ENCODE measurements at regions not wholly inside any gene's neighbourhood (a gene's known extent, or its start where the extent isn't known, plus 50 kb on each side); places are given as distances from the start of the nearest gene placed in this dataset.

GRCh38 chr5:171667341-171668096, 118.1 kb upstream of the SMIM23 start:
- TF ChIP-seq, protein P1, sequence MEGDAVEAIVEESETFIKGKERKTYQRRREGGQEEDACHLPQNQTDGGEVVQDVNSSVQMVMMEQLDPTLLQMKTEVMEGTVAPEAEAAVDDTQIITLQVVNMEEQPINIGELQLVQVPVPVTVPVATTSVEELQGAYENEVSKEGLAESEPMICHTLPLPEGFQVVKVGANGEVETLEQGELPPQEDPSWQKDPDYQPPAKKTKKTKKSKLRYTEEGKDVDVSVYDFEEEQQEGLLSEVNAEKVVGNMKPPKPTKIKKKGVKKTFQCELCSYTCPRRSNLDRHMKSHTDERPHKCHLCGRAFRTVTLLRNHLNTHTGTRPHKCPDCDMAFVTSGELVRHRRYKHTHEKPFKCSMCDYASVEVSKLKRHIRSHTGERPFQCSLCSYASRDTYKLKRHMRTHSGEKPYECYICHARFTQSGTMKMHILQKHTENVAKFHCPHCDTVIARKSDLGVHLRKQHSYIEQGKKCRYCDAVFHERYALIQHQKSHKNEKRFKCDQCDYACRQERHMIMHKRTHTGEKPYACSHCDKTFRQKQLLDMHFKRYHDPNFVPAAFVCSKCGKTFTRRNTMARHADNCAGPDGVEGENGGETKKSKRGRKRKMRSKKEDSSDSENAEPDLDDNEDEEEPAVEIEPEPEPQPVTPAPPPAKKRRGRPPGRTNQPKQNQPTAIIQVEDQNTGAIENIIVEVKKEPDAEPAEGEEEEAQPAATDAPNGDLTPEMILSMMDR (IDR thresholded peaks at IDR 0.05): no peak
- TF ChIP-seq TCF7L2 (IDR thresholded peaks at IDR 0.05; ENCODE audit: low read depth, low read length) (no peak), REST (IDR thresholded peaks at IDR 0.05; ENCODE audit: insufficient read depth in 1 of 2, low read depth in 2 of 2, low read length in 1 of 2) (no peak)

All from Panc1 (cell line).